22Rv1 (cell line): ENCODE measurements at regions not wholly inside any gene's neighbourhood (a gene's known extent, or its start where the extent isn't known, plus 50 kb on each side); places are given as distances from the start of the nearest gene placed in this dataset.

ENCODE experiments used
- CTCF ChIP-seq: fragments of 450-650 bp; IDR thresholded peaks from 2 replicates; pipeline ENCODE4 v1.5.1; 2017; ENCODE audit warnings: mild to moderate bottlenecking
- ZFX ChIP-seq: fragments of 450-650 bp; IDR thresholded peaks from 2 replicates; pipeline ENCODE4 v1.6.1; 2017; ENCODE audit warnings: antibody characterized with exemption, borderline replicate concordance

DNA sequence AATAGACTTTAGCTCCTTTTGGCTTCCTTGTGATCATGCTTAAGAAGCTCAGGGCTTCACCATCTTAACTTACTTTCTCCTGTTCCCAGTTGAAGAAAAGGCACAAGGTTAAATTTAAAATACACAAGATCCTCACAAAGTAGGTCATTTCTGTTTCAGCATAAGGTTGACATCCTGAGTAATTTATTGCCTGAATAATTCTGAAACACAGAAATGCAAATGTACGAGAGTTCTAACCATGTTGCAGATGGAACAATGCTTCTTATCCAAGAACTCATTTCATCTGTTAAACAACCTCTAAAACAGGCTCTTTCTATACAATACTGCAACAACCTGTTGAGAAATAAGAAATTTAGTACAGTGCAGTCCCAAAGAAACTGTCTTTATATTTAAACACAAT, 395.2 kb downstream of the BCL11A start:
- TF ChIP-seq CTCF (no peak), ZFX (no peak)
